ENCODE measurements at regions not wholly inside any gene's neighbourhood (a gene's known extent, or its start where the extent isn't known, plus 50 kb on each side); places are given as distances from the start of the nearest gene placed in this dataset.

DNA sequence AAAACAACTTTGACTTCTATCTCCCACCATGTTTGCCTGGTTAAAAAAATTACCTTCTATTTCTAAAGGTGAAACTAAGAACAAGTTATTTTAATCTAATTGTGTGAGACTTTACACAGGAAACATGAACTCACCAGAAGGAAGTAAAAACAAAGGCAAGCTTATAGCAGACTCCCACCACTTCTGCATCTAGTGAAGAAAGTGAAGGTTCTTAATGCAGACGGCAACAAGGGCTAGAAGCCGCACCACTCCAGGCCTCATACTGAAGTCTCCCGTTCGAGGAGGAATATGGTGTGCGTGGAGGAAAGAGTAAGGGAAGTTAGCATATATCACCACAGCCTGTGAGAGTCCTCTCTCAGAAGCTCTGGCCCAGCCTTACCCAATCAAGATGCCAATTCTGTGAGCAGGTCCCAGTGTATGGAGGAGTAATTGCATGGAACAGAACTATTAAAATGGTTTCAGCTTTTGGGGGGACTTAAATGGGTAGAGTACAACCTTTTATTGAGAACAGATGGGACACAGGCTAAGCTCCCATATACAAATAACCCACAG is 958.7 kb downstream of the BCL11A start:
- DNase-seq: no peak

DNA sequence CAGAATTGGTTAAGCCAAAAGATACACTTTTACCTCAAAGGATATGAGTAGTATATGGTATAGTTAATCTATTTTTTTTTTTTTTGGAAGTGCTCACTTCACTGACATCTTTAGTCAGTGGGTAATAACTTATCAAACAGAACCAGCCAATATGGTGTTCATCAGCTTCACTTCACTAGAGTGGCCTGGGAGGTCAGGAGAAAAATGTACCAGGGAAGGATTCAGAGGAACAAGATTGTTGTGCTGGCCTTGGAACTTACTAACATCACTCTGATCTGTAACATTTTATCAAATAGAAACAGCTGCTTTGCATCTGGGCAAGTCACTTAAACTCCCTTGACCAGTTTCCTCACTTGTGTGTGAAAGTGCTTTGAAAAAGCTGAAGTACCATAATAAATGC is 962.7 kb downstream of the BCL11A start:
- no peak for DNase-seq

DNA sequence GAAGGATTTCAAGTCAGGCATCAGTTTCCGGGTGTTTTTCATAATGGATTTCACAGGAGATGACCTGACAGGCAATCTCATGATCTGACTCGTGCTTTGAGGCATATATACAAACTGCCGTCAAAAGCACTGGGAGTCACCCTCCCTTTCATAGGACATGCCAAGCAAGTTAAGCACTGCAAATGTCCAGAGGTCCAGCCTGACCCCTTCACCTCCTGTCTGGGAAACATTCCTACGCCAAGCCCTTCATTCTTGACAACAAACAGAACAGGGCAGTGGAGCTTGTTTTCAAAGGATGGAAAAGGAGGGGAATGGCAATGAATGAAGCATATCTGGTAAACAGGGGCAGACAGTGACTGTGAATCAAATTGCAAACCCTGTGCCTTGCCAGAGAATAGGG is 963.6 kb downstream of the BCL11A start:
- no peak for DNase-seq

DNA sequence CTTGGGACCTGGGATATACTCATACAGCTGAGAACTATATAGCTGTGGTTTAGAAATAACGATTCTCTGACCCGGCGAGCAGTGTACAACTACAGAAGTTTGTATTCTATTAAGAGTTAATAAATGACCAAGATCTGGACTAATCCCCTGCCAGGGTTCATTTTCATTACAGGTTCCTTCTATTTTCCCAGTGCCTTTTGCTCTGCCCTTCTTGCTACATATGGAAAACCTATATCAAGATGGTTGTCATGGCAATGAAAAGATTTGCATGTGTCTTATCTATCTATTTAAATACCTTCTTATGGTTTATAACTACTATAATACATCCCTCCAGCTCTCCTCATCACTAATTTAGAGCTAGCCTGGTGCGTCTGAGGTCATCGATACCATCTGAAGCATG is 965.2 kb downstream of the BCL11A start:
- no peak for DNase-seq

DNA sequence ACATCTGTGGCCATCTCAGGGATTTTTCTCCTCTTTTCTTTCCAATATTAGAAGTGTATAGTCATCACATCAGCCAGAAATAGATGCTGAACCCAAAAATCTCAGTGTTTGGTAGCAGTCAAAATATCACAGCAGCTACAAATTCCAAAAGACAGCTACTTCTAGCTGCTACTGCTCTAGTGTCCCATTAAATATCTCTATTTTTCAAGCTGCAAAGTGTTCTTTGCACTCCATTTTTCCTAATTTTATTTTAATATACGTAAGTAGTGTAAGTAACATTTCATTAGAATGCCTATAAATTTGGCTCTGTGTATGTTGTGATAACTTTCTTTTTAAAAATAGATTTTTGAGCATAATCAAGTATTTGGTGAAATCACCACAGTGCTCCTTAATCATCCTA is 967.3 kb downstream of the BCL11A start:
- no peak for DNase-seq

DNA sequence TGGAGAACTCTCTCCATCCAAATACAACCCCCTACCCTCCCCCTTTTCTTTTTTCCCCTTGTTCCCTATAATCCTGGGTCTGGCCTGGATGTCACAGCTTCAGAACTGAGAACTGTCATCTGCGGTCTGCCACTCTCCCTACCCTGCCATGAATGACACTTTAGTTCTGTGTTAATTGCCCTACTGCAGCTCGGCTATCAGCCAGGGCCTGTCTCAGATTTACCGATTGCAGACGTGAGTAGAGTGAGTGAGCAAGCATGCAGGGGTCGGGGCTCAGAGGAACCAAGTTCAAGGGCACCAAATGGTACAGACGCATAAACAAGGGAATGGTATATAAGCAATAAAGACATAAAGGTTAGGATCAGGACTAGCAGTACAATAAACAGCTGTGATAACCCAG is 967.8 kb downstream of the BCL11A start:
- DNase-seq: no peak

DNA sequence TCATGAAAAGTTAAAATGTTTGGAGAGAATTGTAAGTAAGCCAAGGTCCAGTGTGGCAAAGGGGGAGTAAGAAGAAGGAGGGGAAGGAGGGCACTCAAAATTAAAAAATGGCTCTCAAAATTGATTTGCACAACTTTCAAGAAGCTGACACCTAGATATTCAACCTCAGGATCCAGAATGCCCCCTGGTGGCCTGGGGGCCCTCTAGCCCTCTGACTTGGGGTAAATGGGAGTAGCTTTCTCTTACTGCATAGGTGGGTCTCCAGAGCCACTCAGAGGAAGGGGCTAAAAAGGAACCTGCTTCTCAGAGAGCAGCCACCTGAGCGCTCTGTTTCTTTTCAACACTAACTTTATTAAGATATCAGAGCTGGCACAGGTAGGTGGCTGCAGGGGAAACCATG is 968.5 kb downstream of the BCL11A start:
- no peak for DNase-seq

DNA sequence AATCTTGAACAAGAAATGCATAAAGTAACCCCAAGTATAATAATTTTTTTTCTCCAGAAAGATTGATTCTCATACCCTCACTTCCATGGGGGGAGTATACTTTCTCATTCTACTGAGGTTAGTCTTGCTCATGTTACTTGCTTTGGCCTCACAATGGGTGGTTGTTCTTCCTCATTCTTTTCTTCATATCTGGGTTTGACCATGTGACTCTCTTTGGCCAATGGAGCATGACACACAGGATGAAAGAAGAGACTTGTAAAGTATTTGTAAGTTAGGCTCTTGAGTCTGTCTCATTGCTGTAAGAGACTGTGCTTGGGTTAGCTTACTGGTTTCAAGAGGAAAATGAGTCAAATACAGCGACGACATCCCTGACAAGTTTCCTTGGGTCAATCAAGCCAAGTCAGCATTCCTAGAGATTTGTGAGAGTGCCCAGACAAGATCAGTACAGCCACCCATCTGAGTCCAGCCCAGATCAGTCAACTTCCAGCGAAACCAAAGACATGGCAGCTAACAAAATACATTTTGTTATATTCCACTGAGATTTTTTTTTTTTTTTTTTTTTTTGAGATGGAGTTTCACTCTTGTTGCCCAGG is 970.2 kb downstream of the BCL11A start:
- no peak for DNase-seq

DNA sequence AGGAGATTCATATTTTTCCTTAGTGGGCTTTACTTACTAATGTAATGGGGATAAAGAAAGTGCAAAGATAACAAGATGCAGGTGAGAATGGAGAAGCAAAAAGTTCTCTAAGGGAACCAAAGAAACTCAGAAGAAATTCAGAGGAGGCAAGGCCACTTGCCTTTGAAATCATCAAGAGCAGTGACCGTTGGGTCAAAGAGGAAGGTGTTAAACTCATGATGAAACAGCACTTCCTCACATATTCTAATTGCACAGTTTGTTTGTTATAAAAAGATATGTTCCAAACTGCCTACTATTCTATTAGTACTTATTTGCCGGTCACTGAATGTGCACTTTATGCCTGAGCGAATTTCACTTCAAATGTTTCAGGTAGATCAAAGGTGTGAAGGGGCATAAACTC is 975.1 kb downstream of the BCL11A start:
- DNase-seq: peak; percentile 5

DNA sequence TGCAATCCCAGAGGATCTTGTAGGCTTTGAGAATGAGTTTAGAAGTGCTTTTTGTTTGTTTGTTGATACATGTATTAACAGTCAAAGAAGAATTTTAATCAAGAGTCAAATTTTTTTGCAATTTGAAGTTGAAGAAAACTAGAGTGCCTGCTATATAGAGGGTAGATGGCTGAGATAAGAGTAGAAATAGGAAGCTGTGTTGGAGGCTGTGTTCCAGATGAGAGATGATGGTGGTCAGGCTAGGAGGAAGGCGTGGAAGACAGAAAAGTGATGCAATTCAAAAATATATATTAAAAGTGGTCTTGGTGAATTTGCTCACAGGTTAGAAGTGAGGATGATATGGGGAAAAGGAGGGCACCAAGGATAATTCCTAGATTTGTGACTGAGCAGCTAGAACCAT is 978.3 kb downstream of the BCL11A start:
- peak; percentile 5 for DNase-seq

DNA sequence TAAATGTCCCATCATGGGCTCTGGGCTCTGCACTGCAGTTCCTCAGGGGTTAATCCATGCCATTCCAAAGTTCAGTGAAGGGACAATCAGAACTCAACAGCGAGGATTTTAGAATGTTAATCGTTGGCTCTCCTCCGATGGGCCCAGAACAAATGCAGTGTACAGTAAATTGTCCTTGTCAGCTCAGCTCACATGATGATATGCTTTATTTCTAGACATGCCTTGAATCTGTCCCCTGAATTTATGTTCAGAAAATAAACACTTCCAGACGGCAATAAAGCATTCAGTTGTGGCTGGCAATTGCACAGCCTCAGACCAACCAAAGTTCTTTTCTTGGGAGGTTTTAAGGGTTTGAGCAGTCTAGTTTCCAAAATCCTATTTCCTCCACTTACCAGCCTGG is 981.2 kb downstream of the BCL11A start:
- no peak for DNase-seq

DNA sequence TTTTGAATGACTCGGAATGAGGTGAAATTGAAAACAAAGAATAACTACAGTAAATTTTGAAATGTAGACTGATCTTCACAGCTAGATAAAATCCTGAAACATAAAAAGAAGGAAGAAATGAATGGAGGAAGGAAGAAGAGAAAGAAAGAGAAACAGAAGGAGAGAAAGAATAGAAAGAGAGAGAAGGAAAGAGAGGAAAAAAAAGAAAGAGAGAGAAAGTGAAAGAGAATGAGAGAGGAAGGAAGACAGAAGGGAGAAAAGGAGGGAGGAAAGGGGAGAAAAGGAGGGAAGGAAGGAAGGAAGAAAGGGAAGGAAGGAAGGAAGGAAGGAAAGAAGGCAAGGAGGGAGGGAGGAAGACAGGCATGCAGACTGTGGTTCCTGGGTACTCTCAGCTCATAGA is 982.6 kb downstream of the BCL11A start:
- DNase-seq: no peak

DNA sequence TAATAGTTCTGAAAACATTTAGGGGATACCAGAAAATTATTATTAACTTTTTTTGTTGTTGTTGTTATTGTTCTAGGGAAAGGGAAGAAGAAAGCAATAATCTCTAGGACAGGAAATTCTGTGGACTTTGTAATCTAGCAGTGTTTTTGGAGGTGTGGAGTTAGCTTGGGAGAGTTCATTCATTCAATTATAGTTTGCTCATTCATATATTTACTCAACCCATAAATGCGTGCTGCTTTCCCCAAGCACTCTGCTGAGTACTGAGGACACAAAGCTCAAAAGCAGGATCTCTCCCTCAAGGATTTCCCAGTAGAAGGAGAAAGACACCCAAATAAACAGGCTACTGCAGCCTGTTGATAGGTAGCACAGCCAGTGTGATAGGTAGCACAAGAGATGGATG is 984.3 kb downstream of the BCL11A start:
- no peak for DNase-seq

DNA sequence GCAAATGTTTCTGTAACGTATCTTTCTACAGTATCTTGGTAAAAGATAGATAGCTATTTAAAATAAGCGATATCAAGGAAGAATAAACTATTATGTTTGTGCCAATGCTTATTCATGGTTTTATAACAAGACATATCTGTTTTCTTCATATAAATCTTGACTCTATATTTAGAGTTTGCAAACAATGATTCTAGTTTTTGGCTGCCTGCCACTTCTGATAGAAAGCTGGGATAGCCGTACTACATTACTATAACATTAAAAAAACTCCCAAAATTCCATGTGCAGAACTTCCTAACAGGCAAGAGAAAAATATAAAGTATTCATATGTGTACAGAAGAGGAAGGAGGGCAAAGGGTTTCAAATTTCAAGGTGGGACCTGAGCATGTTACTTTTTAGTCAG is 985.0 kb downstream of the BCL11A start:
- DNase-seq: no peak

DNA sequence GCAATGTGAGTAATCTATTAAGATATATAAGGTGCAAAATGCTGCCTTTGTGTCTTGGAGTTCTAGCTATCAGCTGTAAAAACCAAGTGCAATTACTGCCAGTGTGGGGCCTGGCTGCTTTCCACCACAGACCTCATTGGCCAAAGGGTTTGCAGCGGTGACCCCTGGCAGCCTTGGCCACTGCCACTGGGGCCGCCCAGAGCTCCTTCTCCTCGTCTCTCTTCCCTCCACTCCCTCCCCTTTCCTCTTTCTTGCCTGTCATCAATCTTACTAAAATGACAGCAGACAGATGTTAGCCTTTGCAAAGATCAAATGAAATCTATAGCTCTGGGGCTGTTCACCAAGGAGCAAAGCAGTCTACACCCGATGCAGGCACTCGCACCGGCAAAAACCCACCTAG is 986.3 kb downstream of the BCL11A start:
- no peak for DNase-seq

DNA sequence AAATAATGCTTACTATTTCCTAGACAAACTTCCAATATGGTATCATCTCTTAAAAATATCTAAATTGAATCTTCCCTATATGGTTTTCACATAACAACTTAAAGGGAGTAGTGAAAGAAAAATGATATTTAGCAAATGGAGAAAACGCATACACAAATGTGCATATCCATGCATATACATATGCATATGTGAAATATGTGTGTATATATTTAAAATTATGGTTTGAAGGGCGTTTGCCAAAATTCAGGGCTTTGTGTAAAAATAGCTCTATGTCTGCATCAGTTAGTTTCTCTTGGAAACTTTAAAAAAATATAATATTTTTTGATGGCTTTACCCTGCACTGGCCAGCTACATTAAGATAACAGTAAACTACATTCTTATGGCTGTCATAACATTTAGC is 986.7 kb downstream of the BCL11A start:
- DNase-seq: no peak

DNA sequence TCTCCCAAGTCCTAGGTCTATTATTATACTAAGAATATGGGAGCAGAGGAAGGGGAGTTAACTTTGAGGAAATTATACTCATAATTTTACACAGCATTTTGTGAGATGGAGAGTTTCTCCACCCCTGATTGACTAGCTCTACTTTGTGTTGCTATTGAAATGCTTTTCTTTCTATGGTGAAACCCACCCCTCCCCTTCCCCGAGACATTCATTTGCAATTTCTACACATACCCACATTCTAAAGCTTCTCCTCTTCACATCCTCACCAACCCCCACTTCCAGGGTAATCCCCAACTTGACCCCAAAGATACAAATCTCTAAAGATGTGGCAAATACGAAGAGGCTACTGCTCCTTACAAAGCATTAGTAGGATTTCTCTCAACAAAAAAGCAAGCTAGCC is 992.2 kb downstream of the BCL11A start:
- no peak for DNase-seq

DNA sequence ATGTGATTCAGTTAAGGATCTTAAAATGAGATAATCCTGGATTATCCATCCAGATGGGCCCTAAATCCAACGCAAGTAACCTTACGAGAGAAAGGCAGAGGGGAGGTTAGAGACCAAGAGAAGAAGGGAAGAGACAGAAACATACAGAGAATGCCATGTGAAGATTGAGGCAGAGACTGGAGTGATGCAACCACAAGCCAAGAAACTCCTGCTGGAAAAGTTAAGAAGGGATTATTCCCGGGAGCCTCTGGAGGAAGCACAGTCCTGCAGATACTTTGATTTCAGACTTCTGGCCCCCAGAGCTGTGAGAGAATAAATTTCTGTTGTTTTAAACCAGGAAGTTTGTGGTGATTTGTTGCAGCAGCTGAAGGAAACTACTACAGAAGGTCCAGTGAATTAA is 992.7 kb downstream of the BCL11A start:
- no peak for DNase-seq

DNA sequence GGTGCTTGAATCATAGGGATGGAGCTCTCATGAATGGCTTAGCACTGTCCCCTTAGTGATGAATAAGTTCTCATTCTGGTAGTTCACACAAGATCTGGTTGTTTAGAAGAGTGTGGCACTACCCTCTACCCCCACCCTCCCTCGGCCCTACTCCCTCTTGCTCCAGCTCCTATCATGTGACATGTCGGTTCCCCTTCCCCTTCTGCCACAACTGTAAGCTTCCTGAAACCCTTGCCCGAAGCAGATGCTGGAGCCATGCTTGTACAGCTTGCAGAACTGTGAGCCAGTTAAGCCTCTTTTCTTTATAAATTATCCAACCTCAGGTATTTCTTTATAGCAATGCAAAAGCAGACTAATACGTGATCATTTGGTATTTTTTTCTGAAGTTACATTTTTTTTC is 1012.6 kb downstream of the BCL11A start:
- no peak for DNase-seq

DNA sequence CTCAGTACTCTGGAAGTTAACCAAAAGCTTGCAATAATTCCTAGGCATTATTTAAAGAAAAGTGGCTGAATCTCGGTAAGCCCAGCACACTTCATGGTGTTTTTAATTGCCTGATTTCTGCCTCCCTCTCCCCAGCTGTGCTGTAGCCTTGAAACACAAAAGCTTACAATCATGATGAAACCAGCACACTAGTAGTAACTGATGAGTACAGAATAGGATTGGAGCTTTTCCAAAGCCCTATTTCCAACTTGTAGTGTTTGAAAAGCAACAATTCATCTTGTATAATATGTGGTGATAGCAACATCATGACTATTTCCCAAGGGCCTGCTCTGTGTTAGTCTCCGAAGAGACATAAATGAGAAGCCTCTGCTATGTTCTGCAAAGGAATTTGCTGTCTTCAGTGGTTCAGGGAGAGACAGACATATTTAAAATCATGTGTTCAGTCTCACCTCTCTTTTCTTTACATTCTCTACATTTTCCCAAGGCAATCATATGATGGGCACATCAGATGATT is 1015.0 kb downstream of the BCL11A start:
- no peak for DNase-seq

DNA sequence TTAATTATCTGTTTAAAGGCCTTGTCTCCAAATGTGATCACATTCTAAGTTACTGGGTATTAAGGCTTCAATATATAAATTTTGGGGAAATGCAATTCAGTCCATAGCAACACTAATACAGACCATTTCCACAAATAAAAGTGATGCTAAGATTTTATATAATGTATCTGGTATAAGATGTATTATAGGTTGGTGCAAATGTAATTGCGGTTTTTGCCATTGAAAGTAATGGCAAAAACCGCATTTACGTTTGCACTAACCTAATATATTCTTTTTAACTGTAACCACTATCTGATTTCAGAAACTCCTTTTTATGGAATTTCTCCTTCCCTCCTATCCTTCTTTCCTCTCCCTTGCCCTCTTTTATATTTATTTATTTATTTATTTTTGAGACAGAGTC is 1020.6 kb downstream of the BCL11A start:
- no peak for DNase-seq

DNA sequence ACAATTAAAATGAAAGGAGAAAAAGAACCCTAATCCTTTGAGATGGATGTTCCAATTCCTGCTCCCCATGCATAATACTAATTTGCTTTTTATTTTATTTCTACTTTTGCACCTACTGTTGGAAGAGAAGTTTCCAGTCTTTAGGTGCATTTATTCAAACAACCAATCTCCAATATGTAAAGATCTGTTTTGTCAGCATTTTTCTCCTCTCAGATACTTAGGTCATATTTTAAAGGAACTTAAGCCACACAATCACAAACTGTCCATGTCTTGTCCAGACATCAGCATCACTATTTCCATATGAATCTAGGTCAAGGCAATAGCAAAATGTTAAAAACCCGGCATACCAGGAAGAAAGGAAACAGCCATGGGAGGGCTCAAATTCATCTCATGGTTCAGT is 1023.2 kb downstream of the BCL11A start:
- no peak for DNase-seq

DNA sequence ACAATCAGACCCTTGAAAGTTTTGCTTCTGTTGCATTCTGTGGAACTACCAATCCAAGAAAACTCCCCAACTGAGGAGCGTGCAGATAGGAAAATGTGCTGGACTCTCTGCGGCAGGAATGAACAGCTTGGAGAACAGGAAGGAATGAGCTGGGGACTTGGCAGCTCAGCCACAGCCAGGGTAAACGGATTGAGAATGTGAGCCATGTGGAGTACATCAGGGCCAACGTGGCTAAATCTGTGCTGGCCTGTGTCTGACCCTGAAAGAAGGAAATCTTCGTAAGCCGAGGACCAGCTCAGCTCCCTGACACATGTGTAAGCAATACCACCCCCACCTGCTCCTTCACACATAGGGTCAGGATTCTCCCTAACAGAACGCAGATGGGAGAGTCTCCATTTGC is 1023.7 kb downstream of the BCL11A start:
- DNase-seq: no peak

DNA sequence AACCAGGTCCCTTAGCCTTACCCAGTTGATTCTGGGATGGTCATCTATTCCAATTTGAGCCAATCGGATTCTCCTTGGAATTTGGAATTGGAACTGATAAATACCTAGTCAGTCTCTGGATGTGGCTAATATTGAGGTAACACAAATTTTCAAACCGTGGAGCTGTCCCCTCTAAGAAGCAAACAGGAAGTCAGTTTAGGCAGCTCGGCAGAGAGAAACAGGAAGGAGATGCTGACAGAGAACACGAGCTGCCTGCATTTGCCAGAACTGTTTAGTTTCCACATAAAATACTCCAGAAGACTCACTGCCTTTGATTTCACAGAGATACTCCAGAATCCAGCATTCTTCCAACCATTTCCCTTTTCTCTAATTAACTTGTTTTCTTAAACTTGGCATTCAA is 1024.9 kb downstream of the BCL11A start:
- DNase-seq: no peak

DNA sequence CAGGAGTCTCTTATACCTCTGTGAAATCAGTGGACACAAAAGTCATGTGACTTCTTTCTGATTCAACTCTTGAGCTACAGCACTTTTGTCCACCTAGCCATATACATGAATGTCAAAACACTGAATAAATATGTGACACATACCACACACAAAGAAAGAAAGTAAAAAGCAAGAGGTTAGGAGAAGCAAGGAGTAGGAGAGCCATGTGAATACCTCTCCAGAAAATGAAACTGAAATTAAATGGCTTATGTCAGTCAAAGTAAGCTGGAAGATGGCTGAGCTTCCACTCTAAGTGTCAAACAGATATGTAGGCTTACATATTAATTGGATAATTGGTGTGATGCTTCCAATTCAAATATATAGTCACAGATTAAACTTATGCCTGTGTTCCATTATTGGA is 1050.5 kb downstream of the BCL11A start:
- DNase-seq: no peak

DNA sequence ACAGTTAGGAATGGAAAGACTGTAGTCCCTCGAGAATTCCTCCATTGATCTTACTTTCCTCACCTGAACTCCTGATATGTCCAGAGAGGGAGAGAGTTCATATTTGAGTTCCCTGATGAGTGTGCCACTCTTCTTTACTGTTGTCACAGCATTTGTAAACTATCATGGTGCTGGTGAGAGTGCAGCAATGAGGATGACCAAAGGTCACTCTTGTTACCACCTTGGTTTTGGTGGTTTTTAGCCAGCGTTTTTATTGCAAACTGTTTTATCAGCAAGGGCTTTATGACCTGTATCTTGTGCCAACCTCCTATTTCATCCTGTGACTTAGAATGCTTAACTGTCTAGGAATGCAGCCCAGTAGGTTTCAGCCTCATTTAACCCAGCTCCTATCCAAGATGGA is 1062.5 kb downstream of the BCL11A start:
- DNase-seq: no peak
